ENCODE measurements at regions not wholly inside any gene's neighbourhood (a gene's known extent, or its start where the extent isn't known, plus 50 kb on each side); places are given as distances from the start of the nearest gene placed in this dataset.

DNA sequence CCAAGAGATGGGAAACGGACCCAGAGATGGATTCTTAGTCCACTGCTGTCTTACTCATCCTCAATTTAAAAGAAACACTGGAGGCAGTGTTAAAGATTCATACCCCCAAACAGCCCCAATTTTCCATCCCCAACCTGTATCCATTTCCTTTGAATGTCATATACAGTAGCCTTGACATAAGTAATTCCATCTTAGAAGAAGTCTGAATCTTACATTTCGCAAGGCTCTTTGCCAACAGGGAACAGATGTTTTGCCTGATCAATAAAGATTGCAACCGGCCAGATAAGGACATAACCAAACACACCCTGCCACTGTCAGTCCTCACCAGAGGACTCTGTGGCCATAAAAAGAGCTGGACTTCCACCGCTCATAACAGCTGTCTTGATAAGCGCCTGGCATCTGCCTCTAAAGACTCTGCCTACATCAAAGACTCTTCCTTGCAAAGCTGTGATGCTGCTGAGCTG lies 59.0 kb upstream of the MED9 start (continued):
- TF ChIP-seq PRMT3 (CRISPR knock-in tag; IDR thresholded peaks at IDR 0.05; ENCODE audit: borderline replicate concordance, low read depth) (no peak), MED13 (CRISPR knock-in tag; IDR thresholded peaks at IDR 0.05) (no peak), HCFC1 (IDR thresholded peaks at IDR 0.05; ENCODE audit: low read depth, low read length) (no peak), ZNF598 (CRISPR knock-in tag; IDR thresholded peaks at IDR 0.05; ENCODE audit: borderline replicate concordance) (no peak), CBFB (CRISPR knock-in tag; IDR thresholded peaks at IDR 0.05) (no peak), KAT8 (CRISPR knock-in tag; IDR thresholded peaks at IDR 0.05) (no peak; the same call in 1 of the 2 replicates), SRSF1 (optimal IDR thresholded peaks at IDR 0.05; ENCODE audit: low read depth, low read length) (no peak), FOSL2 (CRISPR knock-in tag; IDR thresholded peaks at IDR 0.05) (peak; percentile 44; the same call in 1 of the 2 replicates), BRD4 (CRISPR knock-in tag; IDR thresholded peaks at IDR 0.05) (no peak), HOXA9 (CRISPR knock-in tag; IDR thresholded peaks at IDR 0.05; ENCODE audit: borderline replicate concordance) (no peak)
- TF ChIP-seq, protein P1, sequence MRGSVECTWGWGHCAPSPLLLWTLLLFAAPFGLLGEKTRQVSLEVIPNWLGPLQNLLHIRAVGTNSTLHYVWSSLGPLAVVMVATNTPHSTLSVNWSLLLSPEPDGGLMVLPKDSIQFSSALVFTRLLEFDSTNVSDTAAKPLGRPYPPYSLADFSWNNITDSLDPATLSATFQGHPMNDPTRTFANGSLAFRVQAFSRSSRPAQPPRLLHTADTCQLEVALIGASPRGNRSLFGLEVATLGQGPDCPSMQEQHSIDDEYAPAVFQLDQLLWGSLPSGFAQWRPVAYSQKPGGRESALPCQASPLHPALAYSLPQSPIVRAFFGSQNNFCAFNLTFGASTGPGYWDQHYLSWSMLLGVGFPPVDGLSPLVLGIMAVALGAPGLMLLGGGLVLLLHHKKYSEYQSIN (CRISPR knock-in tag; IDR thresholded peaks at IDR 0.05; ENCODE audit: borderline replicate concordance) = no peak
- TF ChIP-seq, protein P2, sequence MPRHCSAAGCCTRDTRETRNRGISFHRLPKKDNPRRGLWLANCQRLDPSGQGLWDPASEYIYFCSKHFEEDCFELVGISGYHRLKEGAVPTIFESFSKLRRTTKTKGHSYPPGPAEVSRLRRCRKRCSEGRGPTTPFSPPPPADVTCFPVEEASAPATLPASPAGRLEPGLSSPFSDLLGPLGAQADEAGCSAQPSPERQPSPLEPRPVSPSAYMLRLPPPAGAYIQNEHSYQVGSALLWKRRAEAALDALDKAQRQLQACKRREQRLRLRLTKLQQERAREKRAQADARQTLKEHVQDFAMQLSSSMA (CRISPR knock-in tag; IDR thresholded peaks at IDR 0.05) = no peak

DNA sequence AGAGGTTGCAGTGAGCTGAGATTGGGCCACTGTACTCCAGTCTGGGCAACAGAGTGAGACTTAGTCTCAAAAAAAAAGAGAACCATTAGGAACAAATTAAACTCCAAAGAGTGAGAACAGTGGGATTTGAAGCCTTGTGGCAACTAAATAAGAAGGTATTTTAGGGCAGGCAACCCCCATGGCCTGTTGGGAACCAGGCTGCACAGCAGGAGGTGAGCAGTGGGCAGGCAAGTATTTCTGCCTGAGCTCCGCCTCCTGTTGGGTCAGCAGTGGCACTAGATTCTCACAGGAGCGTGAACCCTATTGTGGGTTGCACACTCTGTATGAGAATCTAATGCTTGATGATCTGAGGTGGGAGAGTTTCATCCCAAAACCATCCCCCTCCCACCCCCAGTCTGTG lies 57.6 kb upstream of the MED9 start:
- ChIA-PET POLR2A (interaction anchor here (2.6 to 3.9 kb wide), 4 partner anchors 10 to 77 kb away, joined by 13 to 44 read pairs (median 16); partner anchors contain the start of gene RASD1), CTCF (ENCODE audit: low intra/inter-chr PET ratio, low total read pairs) (no interaction called here)
- H3K27ac ChIP-seq (ENCODE audit: extremely low read length, insufficient read depth, low read length) = no peak overlapping the region
- no peak overlapping the region for H2AFZ ChIP-seq (ENCODE audit: low read length)
- ATAC-seq = no peak
- no peaks in the 10 kb centered on the region for H3K36me3 ChIP-seq (replicated peaks in 1 of 2; ENCODE audit: control insufficient read depth in 1 of 2, insufficient read depth in 2 of 2, low read length in 2 of 2)
- H4K20me1 ChIP-seq (ENCODE audit: insufficient read depth, low read length) = no peaks in the 10 kb centered on the region
- no peak overlapping the region for H3K4me3 ChIP-seq (replicated peaks in 1 of 3; ENCODE audit: insufficient read depth in 1 of 3, low read depth in 2 of 3, low read length in 3 of 3)
- H3K9me3 ChIP-seq (ENCODE audit: low read length) = peaks cover 2% of the 10 kb centered on the region; the same call in 1 of the 2 replicates
- H3K27me3 ChIP-seq (ENCODE audit: control insufficient read depth in 1 of 2, insufficient read depth in 2 of 2, low read length in 2 of 2) = no peaks in the 10 kb centered on the region
- 100% methylated on average over 1 of the region's 2 CpGs for WGBS (ENCODE audit: low lambda C conversion rate)
- no peak overlapping the region for H3K9ac ChIP-seq (ENCODE audit: insufficient read depth, low read depth, low read length)
- no peak overlapping the region for H3K4me2 ChIP-seq (ENCODE audit: low read depth, low read length)
- H3K4me1 ChIP-seq (ENCODE audit: insufficient read depth, low read length) = peaks cover 50% of the 10 kb centered on the region
- DNase-seq (ENCODE audit: low spot score) = no peak
- BruUV-seq (replicated peaks) = no TSS peak
- H3K79me2 ChIP-seq (ENCODE audit: insufficient read depth, low read length) = no peaks in the 10 kb centered on the region
- intact Hi-C loops (cut with micrococcal nuclease; ENCODE audit: unreplicated experiment) = no loop called here
- no peak for FAIRE-seq
- in situ Hi-C loops (cut with HindIII; ENCODE audit: extremely low pct_ligation_motif_present, low pct_unique_long_range_greater_than_20kb) = loop anchor here (5.0 kb wide), 1 partner anchor 62 kb away; no protein-coding TSS in a partner anchor
- TF ChIP-seq, protein P3, sequence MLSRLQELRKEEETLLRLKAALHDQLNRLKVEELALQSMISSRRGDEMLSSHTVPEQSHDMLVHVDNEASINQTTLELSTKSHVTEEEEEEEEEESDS (CRISPR knock-in tag; IDR thresholded peaks at IDR 0.05; ENCODE audit: borderline replicate concordance) = no peak
- TF ChIP-seq ZSCAN20 (CRISPR knock-in tag; IDR thresholded peaks at IDR 0.05; ENCODE audit: borderline replicate concordance) (no peak), MAFG (CRISPR knock-in tag; IDR thresholded peaks at IDR 0.05) (no peak), CEBPB (IDR thresholded peaks at IDR 0.05; ENCODE audit: borderline replicate concordance, low read depth, low read length) (no peak), ZNF550 (CRISPR knock-in tag; IDR thresholded peaks at IDR 0.05; ENCODE audit: borderline replicate concordance) (no peak)
- TF ChIP-seq, protein P4, sequence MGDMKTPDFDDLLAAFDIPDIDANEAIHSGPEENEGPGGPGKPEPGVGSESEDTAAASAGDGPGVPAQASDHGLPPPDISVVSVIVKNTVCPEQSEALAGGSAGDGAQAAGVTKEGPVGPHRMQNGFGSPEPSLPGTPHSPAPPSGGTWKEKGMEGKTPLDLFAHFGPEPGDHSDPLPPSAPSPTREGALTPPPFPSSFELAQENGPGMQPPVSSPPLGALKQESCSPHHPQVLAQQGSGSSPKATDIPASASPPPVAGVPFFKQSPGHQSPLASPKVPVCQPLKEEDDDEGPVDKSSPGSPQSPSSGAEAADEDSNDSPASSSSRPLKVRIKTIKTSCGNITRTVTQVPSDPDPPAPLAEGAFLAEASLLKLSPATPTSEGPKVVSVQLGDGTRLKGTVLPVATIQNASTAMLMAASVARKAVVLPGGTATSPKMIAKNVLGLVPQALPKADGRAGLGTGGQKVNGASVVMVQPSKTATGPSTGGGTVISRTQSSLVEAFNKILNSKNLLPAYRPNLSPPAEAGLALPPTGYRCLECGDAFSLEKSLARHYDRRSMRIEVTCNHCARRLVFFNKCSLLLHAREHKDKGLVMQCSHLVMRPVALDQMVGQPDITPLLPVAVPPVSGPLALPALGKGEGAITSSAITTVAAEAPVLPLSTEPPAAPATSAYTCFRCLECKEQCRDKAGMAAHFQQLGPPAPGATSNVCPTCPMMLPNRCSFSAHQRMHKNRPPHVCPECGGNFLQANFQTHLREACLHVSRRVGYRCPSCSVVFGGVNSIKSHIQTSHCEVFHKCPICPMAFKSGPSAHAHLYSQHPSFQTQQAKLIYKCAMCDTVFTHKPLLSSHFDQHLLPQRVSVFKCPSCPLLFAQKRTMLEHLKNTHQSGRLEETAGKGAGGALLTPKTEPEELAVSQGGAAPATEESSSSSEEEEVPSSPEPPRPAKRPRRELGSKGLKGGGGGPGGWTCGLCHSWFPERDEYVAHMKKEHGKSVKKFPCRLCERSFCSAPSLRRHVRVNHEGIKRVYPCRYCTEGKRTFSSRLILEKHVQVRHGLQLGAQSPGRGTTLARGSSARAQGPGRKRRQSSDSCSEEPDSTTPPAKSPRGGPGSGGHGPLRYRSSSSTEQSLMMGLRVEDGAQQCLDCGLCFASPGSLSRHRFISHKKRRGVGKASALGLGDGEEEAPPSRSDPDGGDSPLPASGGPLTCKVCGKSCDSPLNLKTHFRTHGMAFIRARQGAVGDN (CRISPR knock-in tag; IDR thresholded peaks at IDR 0.05) = no peak
